ENCODE measurements at regions not wholly inside any gene's neighbourhood (a gene's known extent, or its start where the extent isn't known, plus 50 kb on each side); places are given as distances from the start of the nearest gene placed in this dataset.

DNA sequence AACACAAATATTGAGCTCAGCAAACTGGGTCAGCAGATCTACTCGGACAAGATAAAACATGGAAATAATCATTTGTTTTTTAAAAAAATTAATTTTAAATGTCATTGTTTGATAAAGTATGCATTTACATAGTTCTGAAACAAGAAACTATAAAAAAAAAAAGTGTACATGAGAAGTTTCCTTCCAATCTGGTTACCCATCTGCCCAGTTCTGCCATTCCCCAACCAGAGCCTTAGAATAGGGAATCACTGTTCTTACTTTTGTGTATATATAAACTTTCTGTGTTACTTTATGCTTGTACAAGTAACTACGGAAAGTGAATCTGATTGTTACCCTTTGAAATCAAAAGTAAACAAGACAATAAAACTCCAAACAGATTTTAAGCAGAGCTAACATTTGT, 791.4 kb downstream of the HACE1 start:
- Histone ChIP-seq H3K36me3 (ENCODE audit: insufficient read depth, low read length) (no peaks in the 10 kb centered on the region), H3K27ac (ENCODE audit: low read depth, low read length) (no peak overlapping the region), H3K27me3 (ENCODE audit: insufficient read depth, low read length, poor library complexity, severe bottlenecking) (no peaks in the 10 kb centered on the region), H3K9me3 (ENCODE audit: low read length) (no peaks in the 10 kb centered on the region), H3K4me1 (ENCODE audit: insufficient read depth, low read length) (no peaks in the 10 kb centered on the region), H3K4me3 (ENCODE audit: low read length) (no peak overlapping the region)
- Mint-ChIP-seq H3K9me3 (peaks cover 0 to 17% (median 2%) of the 10 kb centered on the region in 5 donors), H3K4me3 (no peak overlapping the region), H3K27me3 (no peaks in the 10 kb centered on the region), H3K27ac (no peak overlapping the region), H3K4me1 (no peaks in the 10 kb centered on the region), H3K36me3 (no peaks in the 10 kb centered on the region)
- POLR2A ChIA-PET, result no interaction called here
- no peak for DNase-seq
- CTCF ChIA-PET, result interaction anchor here (1.1 kb wide), 1 partner anchor 10 kb away, joined by 4 read pairs; no protein-coding TSS in a partner anchor

GRCh38 chr6:104064876-104065275, 794.8 kb downstream of the HACE1 start:
- H3K4me3 ChIP-seq (ENCODE audit: low read length), result no peak overlapping the region
- Mint-ChIP-seq H3K27me3 (no peaks in the 10 kb centered on the region), H3K9me3 (peaks cover 0 to 21% (median 4%) of the 10 kb centered on the region in 5 donors), H3K36me3 (no peaks in the 10 kb centered on the region), H3K4me3 (no peak overlapping the region), H3K27ac (no peak overlapping the region), H3K4me1 (no peaks in the 10 kb centered on the region)
- no peaks in the 10 kb centered on the region for H3K27me3 ChIP-seq (ENCODE audit: insufficient read depth, low read length, poor library complexity, severe bottlenecking)
- H3K9me3 ChIP-seq (ENCODE audit: low read length), result no peaks in the 10 kb centered on the region
- ChIA-PET POLR2A (no interaction called here), CTCF (no interaction called here)
- no peaks in the 10 kb centered on the region for H3K36me3 ChIP-seq (ENCODE audit: insufficient read depth, low read length)
- no peaks in the 10 kb centered on the region for H3K4me1 ChIP-seq (ENCODE audit: insufficient read depth, low read length)
- no peak overlapping the region for H3K27ac ChIP-seq (ENCODE audit: low read depth, low read length)
- no peak for DNase-seq

- no peak overlapping the region for H3K4me3 ChIP-seq (ENCODE audit: low read length)
- no peaks in the 10 kb centered on the region for H3K4me1 ChIP-seq (ENCODE audit: insufficient read depth, low read length)
- DNase-seq, result no peak
- Mint-ChIP-seq H3K4me3 (no peak overlapping the region), H3K4me1 (no peaks in the 10 kb centered on the region), H3K27ac (peak overlapping the region in 1 of 8 donors; percentile 4), H3K27me3 (no peaks in the 10 kb centered on the region), H3K9me3 (peaks cover 0 to 8% (median 3%) of the 10 kb centered on the region in 5 donors), H3K36me3 (no peaks in the 10 kb centered on the region)
- no peaks in the 10 kb centered on the region for H3K36me3 ChIP-seq (ENCODE audit: insufficient read depth, low read length)
- H3K9me3 ChIP-seq (ENCODE audit: low read length), result no peaks in the 10 kb centered on the region
- POLR2A ChIA-PET, result no interaction called here
- no peak overlapping the region for H3K27ac ChIP-seq (ENCODE audit: low read depth, low read length)
- CTCF ChIA-PET, result no interaction called here
- H3K27me3 ChIP-seq (ENCODE audit: insufficient read depth, low read length, poor library complexity, severe bottlenecking), result no peaks in the 10 kb centered on the region
These were observed 809.3 kb downstream of the HACE1 start for GRCh38 chr6:104050455-104050854.

DNA sequence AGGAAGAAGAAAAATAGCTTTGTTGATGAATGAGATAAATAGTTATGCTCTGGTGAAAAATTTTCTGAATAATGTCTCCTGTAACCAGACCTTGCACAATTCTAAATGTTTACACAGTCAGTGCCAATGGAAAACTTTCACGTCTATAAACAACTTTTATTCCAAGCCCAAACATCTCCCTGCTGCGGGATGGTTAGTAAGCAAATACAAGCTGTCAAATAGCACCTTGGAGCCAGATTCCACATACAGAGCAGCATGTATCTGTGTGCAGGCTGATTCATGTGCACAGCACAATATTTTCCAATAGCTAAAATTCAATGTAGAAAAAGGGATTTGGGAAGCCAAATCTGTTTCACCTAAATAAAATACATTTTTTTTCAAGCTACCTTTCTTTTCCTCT, 813.3 kb downstream of the HACE1 start:
- Histone ChIP-seq H3K4me1 (ENCODE audit: insufficient read depth, low read length) (no peaks in the 10 kb centered on the region), H3K27me3 (ENCODE audit: insufficient read depth, low read length, poor library complexity, severe bottlenecking) (no peaks in the 10 kb centered on the region), H3K4me3 (ENCODE audit: low read length) (no peak overlapping the region), H3K27ac (ENCODE audit: low read depth, low read length) (no peak overlapping the region), H3K9me3 (ENCODE audit: low read length) (no peaks in the 10 kb centered on the region), H3K36me3 (ENCODE audit: insufficient read depth, low read length) (no peaks in the 10 kb centered on the region)
- ChIA-PET POLR2A (no interaction called here), CTCF (no interaction called here)
- Mint-ChIP-seq H3K9me3 (peaks cover 3 to 11% (median 4%) of the 10 kb centered on the region in 5 donors), H3K4me1 (no peaks in the 10 kb centered on the region), H3K27ac (no peak overlapping the region), H3K27me3 (no peaks in the 10 kb centered on the region), H3K4me3 (no peak overlapping the region), H3K36me3 (no peaks in the 10 kb centered on the region)
- no peak for DNase-seq

- peaks cover 0 to 9% (median 0%) of the 10 kb centered on the region in 5 donors for H3K9me3 Mint-ChIP-seq
- Histone ChIP-seq H3K27me3 (ENCODE audit: insufficient read depth, low read length, poor library complexity, severe bottlenecking) (no peaks in the 10 kb centered on the region), H3K4me1 (ENCODE audit: insufficient read depth, low read length) (no peaks in the 10 kb centered on the region), H3K4me3 (ENCODE audit: low read length) (no peak overlapping the region), H3K36me3 (ENCODE audit: insufficient read depth, low read length) (no peaks in the 10 kb centered on the region), H3K27ac (ENCODE audit: low read depth, low read length) (no peak overlapping the region), H3K9me3 (ENCODE audit: low read length) (no peaks in the 10 kb centered on the region)
- no peak for DNase-seq
- ChIA-PET CTCF (no interaction called here), POLR2A (no interaction called here)
- no peaks in the 10 kb centered on the region for H3K36me3 Mint-ChIP-seq
- no peak overlapping the region for H3K27ac Mint-ChIP-seq
- no peaks in the 10 kb centered on the region for H3K4me1 Mint-ChIP-seq
- H3K27me3 Mint-ChIP-seq, result no peaks in the 10 kb centered on the region
- no peak overlapping the region for H3K4me3 Mint-ChIP-seq
These were observed 828.4 kb downstream of the HACE1 start for GRCh38 chr6:104031346-104031745.

DNA sequence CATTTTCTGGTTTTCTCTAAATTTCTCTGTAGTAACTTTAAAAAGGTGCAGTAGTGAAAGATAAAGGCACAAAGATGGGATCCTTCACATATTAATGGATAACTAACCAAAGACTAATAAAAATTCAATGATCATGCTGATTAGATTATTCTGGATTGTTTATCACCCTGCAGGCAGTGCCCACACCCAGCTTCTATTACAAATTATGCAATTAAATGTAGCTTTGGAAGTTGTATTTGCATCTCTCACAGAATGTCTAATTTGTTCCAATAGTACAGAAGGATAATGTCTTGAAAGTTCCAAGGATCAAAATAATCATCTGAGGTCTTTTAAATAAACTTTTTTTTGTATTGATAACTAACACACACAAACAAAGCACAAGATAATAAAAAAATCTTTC, 837.6 kb downstream of the HACE1 start:
- peaks cover 0 to 1% of the 10 kb centered on the region in 2 donors for H3K27me3 Mint-ChIP-seq
- H3K4me3 Mint-ChIP-seq, result no peak overlapping the region
- Histone ChIP-seq H3K36me3 (ENCODE audit: insufficient read depth, low read length) (no peaks in the 10 kb centered on the region), H3K9me3 (ENCODE audit: low read length) (no peaks in the 10 kb centered on the region), H3K4me3 (ENCODE audit: low read length) (no peak overlapping the region), H3K27ac (ENCODE audit: low read depth, low read length) (no peak overlapping the region), H3K4me1 (ENCODE audit: insufficient read depth, low read length) (no peaks in the 10 kb centered on the region), H3K27me3 (ENCODE audit: insufficient read depth, low read length, poor library complexity, severe bottlenecking) (no peaks in the 10 kb centered on the region)
- no peak for DNase-seq
- CTCF ChIA-PET, result no interaction called here
- POLR2A ChIA-PET, result no interaction called here
- H3K36me3 Mint-ChIP-seq, result no peaks in the 10 kb centered on the region
- no peak overlapping the region for H3K27ac Mint-ChIP-seq
- H3K4me1 Mint-ChIP-seq, result no peaks in the 10 kb centered on the region
- peaks cover 0 to 5% (median 0%) of the 10 kb centered on the region in 5 donors for H3K9me3 Mint-ChIP-seq

DNA sequence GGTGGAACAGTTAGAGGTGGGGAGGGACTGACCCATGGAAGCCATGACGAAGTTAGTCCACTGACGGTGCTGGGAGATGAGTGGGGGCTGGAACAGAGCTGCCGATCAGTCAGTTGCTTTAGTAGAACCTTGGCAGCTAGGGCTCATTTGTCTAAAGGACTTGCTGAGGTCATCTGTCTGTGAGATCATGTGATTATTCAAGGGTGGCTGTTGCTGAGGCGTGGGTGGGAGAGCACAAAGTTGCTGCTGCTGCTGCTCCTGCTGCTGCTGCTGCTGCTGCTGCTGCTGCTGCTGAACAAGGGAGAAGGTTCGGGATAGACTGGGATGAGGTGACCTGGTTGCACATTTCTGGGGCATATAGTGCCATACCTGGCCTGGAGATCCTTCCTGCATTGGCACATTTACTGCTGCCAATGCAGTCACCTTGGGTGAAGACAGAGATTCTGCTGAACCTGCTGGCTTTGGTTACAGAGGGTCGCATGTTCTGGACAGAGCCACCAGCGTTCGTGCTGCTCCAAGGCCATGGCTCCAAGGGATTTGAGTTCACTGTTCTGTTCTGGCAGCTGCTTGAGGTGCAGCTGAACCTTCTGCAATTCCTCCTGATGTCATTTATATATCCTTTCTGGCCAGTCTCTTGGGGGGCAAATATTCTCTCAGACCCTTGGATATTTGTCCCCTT, 840.5 kb downstream of the HACE1 start:
- no peaks in the 10 kb centered on the region for H3K4me1 ChIP-seq (ENCODE audit: insufficient read depth, low read length)
- H3K4me3 Mint-ChIP-seq, result no peak overlapping the region
- POLR2A ChIA-PET, result no interaction called here
- no peak for DNase-seq
- H3K36me3 ChIP-seq (ENCODE audit: insufficient read depth, low read length), result no peaks in the 10 kb centered on the region
- H3K27ac ChIP-seq (ENCODE audit: low read depth, low read length), result no peak overlapping the region
- H3K27me3 Mint-ChIP-seq, result peaks cover 0 to 1% of the 10 kb centered on the region in 2 donors
- no peaks in the 10 kb centered on the region for H3K27me3 ChIP-seq (ENCODE audit: insufficient read depth, low read length, poor library complexity, severe bottlenecking)
- no peaks in the 10 kb centered on the region for H3K4me1 Mint-ChIP-seq
- H3K36me3 Mint-ChIP-seq, result no peaks in the 10 kb centered on the region
- H3K9me3 ChIP-seq (ENCODE audit: low read length), result no peaks in the 10 kb centered on the region
- CTCF ChIA-PET, result no interaction called here
- H3K27ac Mint-ChIP-seq, result no peak overlapping the region
- peaks cover 0 to 3% (median 0%) of the 10 kb centered on the region in 5 donors for H3K9me3 Mint-ChIP-seq
- no peak overlapping the region for H3K4me3 ChIP-seq (ENCODE audit: low read length)

- H3K4me3 ChIP-seq (ENCODE audit: low read length), result no peak overlapping the region
- H3K4me1 ChIP-seq (ENCODE audit: insufficient read depth, low read length), result no peaks in the 10 kb centered on the region
- peaks cover 0 to 3% (median 0%) of the 10 kb centered on the region in 5 donors for H3K9me3 Mint-ChIP-seq
- no peaks in the 10 kb centered on the region for H3K36me3 ChIP-seq (ENCODE audit: insufficient read depth, low read length)
- H3K27me3 ChIP-seq (ENCODE audit: insufficient read depth, low read length, poor library complexity, severe bottlenecking), result no peaks in the 10 kb centered on the region
- peaks cover 0 to 1% of the 10 kb centered on the region in 2 donors for H3K27me3 Mint-ChIP-seq
- H3K9me3 ChIP-seq (ENCODE audit: low read length), result no peaks in the 10 kb centered on the region
- POLR2A ChIA-PET, result no interaction called here
- H3K36me3 Mint-ChIP-seq, result no peaks in the 10 kb centered on the region
- CTCF ChIA-PET, result no interaction called here
- no peaks in the 10 kb centered on the region for H3K4me1 Mint-ChIP-seq
- no peak overlapping the region for H3K27ac ChIP-seq (ENCODE audit: low read depth, low read length)
- no peak overlapping the region for H3K27ac Mint-ChIP-seq
- H3K4me3 Mint-ChIP-seq, result no peak overlapping the region
- DNase-seq, result no peak
These were observed 842.0 kb downstream of the HACE1 start for GRCh38 chr6:104017410-104018381.
